GOT3 (cell line): ENCODE measurements at regions not wholly inside any gene's neighbourhood (a gene's known extent, or its start where the extent isn't known, plus 50 kb on each side); places are given as distances from the start of the nearest gene placed in this dataset.

ENCODE experiments used
- DNase-seq: peaks from one replicate; lab custom pipeline; 2025; ENCODE audit warnings: mixed read lengths; lab: John Stamatoyannopoulos, UW

DNA sequence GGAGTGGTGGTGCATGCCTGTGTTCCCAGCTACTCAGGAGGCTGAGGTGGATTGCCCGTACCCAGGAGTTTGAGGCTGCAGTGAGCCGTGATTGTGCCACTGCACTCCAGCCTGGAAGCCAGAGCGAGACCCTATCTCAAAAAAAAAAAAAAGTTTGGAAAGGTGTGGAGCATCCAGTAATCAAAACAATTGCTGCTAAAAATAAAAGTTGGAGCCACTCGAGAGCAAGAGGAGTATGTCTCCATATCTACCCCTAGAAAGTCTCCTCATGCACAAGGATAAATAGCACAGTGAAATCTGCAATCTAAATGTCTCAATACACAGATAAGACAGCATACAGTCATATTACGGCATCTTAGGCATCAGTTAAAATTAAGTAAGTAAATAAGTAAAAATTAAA is 81.5 kb upstream of the NEBL start:
- no peak for DNase-seq

DNA sequence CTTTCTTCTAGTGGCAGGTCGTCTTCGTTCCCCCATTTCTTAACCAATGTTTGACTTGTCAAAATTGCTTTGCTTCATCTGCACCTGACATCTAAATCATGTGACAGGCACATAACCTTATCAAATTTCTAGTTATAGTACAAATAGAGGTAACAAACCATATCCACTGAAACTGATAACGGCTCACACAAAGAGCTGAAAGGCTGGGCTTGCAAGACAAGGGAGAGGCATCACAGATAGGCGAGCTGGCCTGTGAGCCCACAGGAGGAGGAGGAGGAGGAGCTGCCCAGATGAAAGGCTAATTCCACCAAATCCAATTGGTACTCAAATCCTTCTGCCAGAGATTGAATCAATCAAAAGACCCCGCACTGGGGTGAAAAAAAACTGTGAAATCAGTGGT is 80.2 kb upstream of the NEBL start:
- DNase-seq, result no peak

DNA sequence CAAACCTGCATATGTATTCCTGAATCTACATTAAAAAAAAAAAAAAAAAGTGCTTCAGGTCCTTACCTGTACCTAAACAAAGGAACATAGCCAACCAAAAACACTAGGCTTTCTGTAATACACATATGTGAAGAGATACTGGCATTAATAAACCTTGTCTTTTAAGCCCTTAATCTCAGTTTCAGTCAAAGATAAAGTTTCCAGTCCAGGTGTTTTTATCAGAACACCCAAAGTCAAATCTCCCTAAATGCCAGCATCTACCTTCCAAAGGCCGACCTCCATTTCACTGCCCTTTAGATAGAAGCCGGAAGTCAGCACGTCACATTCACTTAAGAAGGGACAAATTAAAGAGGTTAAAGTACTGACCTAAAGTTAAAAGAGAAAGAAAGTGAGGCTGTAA is 79.8 kb upstream of the NEBL start:
- no peak for DNase-seq

DNA sequence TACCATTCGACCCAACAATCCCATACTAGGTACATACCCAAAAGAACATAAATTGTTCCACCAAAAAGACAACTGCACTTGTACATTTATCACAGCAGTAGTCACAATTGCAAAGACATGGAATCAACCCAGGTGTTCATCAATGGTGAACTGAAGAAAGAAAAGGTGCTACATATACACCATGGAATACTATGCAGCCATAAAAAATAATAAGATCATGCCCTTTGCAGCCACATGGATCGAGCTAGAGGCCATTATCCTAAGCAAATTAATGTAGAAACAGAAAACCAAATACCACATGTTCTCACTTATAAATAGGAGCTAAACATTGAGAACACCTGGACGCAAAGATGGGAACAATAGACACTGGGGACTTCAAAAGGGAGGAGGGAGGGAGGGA is 79.3 kb upstream of the NEBL start:
- no peak for DNase-seq

DNA sequence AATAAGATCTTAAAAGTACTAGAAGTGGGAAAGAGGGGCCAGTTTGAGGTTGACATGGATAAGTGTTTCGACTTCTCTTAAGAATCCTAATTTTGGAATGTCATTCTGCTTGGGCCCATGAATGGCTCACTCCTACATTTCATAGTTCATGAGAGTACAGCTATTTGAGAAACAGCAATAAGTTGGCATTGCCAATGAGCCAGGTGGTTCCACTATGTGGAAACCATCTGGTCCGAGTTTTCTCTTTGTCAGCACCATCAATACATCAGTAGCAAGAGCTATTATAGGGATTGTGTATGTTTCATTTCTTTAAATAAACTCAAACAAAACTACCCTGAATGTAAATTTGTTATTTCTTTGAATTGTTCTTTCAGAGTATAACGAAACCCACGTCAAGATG is 78.1 kb upstream of the NEBL start:
- DNase-seq, result no peak

DNA sequence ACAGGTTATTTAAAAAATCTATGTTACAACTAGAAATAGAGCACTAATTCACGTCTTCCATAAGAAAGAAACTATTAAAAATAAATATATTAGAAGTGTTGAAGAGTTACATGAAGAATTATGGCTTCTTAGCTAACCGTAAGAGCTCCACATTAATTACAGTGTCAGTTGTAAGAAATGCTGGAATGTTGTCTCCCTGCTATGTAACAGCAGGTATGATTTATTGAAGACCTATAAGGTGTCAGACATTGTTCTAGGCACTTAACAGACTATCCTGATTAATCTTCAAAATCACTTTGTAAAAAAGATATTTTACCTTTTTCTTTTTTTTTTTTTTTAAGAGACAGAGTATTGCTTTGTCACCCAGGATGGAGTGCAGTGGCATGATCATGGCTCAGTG is 75.8 kb upstream of the NEBL start:
- DNase-seq, result no peak

DNA sequence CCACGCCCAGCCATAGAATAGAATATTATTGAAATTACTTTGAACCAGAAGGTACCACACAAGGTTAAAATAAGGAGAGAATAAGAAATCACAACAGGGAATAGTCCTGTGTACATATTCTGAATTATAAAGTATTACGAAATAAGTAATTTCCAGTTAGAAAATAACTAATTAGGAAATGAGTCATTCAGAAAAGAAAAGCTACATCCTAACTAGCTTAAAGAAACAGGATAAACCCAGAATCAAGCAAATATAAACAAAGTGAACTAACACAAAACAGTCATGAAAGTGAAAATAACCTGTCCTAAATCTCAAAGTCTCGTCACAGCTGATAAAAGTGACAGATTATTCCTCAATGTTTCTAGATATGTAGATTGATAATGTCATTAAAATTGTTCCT is 74.8 kb upstream of the NEBL start:
- DNase-seq, result no peak

DNA sequence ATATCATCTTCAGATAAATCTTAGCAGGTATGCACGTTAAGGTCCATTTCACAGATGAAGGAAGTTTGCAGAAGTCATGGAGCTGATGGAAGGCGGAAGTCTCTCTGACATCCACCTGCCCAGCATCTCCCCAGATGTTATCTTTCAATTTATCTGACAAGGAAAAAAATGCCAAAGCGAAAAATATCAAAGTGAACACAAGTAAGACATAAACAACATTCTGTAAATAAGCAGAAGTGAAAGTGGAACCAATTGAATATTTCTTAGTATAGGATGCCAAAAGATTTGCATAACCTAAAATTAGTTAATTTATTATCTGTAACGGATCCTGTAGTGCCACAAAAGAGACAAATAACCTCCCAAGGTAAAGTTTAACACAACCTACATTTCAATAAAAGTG is 73.6 kb upstream of the NEBL start:
- DNase-seq, result no peak

DNA sequence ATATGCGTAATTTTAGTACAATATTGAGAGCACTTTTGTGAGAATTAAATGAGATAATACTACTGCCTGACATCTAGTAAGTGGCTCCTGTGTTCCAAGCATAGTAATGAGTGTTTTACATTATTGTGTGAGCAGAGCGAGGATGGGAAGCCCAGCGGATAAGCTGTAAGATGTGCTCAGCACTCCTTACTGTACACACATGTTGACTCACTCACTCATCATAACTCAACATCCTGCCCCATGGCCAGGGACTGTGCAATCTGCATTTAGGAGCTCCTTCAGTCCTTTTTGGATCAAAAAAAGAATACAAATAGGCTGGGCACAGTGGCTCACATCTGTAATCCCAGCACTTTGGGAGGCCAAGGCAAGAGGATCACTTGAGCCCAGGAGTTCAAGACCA is 72.9 kb upstream of the NEBL start:
- no peak for DNase-seq

DNA sequence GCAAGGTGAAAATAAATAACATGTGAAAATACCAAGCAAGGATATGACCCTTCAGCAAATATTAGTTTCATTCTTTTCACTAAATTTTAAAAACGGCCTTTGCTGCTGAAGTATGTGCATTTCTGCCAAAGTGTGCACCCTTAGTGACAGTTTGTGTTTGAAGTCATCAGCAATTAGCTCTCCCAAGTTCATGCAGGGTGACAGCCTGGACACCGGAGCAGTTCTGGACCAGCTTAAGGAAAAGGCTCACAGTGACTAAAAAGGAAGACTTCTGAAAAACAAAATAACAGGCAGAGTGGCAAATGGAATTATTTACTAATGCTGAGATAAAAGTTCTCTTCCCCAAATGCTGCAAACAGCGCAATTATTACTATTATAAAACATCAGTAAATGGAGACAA is 69.3 kb upstream of the NEBL start:
- no peak for DNase-seq

DNA sequence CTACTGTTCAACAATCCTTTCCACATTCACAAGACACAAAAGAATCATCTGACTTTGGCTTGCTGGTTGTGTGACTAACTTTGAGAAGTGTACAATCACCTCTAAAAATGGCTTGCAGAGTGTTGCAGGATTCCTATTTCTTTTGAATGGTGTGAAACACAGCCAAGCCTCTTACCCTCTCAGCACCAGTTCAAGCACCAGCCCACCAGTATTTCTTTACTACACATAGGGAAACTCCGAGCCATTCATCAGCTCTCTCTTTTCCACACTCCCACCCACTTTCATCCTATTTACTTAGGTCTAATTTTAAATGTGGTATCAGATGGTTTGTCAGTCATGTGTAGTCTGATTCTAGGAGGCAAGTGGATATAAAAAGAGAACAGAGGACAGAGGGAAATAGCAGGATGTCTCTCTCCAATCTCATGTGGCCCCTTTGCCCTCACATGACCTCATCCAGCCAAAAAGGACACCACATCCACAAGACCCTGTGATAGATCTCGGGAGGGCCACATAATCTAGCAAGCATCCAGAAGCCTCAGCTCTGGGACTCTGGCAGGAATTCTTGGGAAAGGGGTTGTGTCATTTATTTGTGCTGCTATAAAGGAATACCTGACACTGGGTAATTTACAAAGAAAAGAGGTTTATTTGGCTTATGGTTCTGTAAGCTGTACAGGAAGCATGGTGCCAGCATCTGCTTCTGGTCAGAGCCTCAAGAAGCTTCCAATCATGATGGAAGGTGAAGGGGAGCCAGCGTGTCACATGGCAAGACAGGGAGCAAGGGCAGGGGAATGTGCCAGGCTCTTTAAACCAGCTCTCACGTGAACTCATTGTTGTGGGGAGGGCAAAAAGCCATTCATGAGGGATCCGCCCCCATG is 66.8 kb upstream of the NEBL start:
- DNase-seq, result no peak

DNA sequence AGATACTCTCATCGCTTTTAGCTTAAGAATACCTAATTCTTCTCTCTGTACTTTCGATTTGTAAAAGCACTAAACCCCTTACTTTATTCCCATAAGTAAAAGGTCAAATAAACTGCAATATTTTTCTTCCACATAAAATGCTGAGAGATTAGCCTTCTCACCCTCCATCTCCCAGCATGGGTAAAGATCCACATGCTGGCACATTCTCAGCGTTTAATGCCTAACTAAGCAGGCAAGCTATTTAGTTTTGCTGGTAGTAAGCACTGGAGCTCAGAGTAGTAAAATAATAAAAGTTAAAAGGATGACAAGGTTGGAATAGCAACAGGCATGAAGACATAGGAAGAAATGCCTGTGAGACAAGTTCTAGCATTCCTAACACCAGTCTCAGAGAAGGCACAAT is 65.9 kb upstream of the NEBL start:
- DNase-seq, result no peak

DNA sequence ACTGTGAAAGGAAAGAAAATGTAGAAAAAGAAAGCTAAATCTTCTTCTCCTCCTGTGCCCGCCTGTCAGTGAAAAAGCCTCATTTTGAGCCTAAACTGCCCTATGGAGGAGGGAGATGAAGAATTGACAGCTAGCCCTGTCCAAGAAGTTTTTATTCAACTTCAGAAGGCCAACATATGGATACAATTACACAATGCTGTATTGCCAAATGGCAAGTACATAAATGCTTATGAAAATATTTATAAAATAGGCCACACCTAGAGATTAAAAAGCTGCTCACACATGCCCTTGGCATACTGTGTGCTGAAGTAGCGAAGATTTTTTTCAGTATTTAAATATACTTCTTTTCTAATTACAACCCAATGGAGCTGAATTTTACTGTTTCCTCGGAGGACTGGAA is 65.1 kb upstream of the NEBL start:
- DNase-seq, result no peak

DNA sequence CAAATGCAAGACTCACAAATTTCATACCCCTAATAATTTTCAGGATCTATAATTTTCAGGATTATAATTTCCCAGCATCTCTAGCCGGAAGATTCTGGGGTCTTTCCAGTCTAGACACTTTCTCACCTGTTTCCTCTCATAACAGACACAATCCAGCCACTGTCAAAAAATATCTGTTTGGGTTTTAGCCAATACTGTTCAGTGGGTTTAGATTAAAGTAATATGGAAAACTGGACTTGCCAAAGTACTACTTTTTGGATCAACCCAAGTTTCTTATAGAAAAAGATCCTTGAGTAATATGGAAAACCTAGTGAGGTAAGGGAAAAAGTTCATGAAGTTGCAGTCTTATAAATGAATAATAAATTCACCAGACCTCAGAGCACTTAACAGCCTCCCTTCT is 62.1 kb upstream of the NEBL start:
- DNase-seq, result no peak

DNA sequence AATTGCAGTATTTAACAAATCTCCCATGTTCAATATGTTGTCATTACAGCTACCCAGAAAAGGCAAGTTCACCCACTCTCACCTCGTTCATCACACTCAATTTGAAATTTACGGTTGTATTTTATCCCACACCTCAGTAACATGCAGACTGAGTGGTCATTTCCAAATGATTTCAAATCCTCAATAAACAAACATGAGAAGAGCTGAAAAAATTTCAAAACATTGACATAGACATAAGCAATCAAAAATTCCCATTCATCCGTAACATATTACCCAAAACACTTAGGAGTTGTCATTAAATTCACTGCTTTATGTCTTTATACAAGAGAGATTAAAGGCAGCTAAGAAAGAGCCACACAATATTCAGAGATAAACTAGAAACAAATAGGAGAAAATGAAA is 61.7 kb upstream of the NEBL start:
- DNase-seq, result no peak

DNA sequence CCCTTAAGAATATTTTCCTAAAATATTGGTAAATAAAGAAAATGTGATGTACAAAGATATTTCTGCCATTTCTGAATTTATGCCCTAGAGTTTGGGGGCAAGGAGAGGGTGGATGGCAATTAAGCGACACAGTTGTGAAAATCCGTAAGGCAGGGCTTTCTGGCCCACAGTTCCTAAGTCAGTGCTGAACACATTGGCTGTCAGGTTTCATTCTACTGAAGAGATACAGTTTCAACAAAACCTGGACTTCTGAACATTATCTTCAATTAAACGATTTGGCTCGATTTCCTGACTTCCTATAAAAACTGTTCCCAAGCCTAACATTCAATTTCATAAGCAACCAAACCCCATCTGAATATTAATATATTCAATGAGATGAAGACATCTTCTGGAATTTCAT is 61.1 kb upstream of the NEBL start:
- no peak for DNase-seq

DNA sequence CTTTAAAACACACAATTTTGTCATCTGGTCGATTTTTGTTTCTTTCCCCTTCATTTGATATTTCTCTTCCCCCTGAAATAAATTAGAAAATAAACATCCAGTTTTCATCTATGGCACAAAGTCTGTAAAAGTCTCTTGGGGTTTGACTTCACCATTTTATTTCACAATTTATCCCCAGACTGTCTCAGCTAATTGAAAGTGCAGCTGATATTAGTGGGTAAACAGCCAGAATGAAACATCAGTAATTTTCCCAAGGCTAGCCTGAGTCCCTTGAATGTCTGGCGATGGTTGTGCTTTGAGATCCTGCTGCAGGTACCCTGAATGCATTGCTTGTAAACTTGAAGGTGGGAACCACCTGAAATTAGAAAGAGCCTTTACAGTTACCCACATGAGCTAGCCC is 60.6 kb upstream of the NEBL start:
- DNase-seq, result no peak

DNA sequence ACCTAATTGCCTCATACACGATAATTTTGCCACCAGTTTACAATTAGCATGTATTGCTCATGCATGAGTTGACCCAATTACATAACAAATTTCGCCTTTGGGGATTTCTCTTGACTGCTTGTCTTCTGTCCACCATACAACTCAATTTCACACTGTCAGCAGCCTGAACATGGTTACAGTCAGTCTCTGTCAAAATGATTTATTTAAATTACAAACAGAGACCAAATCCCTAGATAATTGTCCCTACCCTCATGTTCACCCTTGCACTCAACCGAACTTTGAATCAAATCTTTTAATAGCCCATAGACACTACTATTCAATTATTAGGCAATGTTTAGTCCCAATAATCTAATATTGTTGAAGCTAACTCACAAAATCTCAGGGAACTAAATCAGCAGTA is 59.7 kb upstream of the NEBL start:
- DNase-seq, result no peak

DNA sequence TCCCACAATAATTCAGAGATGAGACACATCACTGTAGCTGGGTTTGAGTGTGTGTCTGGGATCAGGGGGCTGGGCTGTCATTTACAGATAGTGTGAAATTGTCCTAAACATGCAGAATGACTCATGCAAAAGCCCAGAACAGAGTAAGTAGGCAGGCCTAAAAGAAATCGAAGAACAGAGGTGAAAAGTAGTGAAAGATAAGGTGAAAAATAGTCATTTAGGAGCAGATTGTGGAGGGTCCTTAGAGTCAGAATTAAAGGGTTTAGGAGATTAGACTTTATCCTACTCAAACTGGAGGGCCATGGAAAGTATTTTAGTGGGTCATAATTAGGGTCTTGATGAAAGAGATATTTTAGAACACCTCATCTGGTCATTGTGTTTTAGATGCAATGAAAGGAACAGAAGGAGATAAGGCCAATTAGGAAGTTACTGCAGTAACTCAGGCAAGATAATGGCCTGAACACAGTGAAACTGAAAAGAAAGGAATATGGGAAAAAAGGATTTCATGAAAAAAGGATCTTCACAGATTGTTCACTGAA is 58.3 kb upstream of the NEBL start:
- no peak for DNase-seq

DNA sequence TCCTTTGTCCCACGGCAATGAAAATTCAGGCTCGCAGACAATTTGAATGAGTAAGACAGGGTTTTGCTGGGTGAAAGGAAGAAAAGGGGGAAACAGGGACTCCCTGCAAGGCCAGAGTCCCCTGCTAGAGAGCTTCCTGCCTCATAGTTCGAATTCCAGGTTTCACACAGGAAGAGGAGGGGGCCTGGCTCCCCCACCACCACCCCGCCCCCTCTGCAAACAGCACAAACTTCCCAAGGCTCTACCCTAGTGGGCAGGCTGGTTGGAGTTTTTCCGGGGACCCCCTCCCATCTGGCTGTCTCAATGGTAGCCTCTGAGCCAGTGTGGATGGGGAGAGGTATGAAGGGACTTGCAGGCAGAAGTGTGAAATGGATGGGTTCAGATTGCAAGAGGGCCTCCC is 57.4 kb upstream of the NEBL start:
- DNase-seq, result no peak

DNA sequence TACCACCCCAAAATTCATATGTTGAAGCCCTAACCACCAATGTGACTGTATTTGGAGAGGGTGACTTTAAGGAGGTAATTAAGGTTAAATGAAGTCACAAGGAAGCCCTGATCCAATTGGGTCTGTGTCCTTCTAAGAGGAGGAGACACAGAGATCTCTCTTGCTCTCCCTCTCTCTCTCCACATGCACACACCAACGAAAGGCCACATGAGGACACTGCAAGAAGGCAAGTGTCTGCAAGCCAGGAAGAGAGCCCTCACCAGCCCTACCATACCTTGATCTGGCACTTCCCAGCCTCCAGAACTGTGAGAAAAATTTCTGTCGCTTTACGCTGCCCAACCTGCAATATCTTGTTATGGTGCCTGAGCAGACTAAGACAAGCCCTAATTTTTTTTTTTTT is 56.0 kb upstream of the NEBL start:
- no peak for DNase-seq

DNA sequence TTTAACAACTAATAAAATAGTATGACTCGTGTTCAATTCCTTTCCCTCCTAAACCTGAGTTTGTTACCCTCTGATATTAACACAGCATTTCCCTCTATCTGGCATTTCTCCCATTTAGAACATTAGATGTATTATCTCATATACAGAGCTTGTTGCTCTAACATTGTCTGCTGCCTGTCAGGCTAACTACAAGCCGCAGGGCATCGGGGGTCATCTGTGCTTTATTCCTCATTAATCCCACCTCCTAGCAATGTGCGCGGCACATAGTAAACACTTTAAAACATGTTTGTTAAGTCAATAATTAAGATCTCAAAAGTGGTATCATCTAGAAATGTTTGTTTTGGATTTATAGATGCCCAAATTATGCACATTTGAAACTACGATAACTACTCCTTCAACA is 52.9 kb upstream of the NEBL start:
- DNase-seq, result no peak

DNA sequence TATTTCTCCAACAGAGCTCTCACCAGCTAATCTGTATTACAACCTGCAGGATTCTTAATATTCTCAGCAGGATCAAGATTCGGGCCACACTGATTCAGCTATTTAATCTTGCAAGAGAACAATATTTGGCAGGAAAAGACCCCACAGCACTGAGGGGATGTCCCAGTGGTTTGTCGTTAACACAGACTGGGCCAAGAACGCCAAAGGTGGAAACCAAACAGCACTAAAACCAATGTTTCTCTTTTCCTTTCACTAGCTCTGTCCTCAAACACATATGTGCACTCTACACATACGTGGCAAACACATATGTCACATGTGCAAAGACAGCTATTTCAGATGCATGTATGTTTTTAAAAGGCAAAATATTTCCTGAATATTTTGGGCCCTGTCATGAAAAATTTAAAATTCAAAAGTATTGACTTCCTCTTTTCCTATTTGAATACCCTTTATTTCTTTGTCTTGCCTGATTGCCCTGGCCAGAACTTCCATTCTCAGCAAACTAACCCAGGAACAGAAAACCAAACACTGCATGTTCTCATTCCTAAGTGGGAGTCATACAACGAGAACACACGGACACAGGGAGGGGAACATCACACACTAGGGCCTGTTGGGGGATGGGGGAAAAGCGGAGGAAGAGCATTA is 51.7 kb upstream of the NEBL start:
- DNase-seq, result no peak
